SK-N-SH (cell line): ENCODE measurements at regions not wholly inside any gene's neighbourhood (a gene's known extent, or its start where the extent isn't known, plus 50 kb on each side); places are given as distances from the start of the nearest gene placed in this dataset.

ENCODE experiments used
- CTCF ChIA-PET: fragments of 300-600, 350-600 bp; formaldehyde crosslinking; extraction: SDS; loops from one replicate; lab custom pipeline; 2021; lab: Yijun Ruan, JAX
- POLR2A ChIA-PET: fragments of 350-600 bp; sonication (Branson Sonifier 250); formaldehyde crosslinking; extraction: SDS; loops from one replicate; lab custom pipeline; 2020; ENCODE audit warnings: antibody characterized with exemption, inconsistent platforms; lab: Yijun Ruan, JAX
- DNase-seq: peaks from one replicate; pipeline ENCODE4 v3.0.0; 2012
- H2AFZ ChIP-seq: fragments of 200-600 bp; sonication (generic); 2 replicates; pipeline ENCODE4 v1.8.1; 2016; ENCODE audit warnings: antibody characterized with exemption, mild to moderate bottlenecking, low read depth
- H3F3A ChIP-seq: fragments of 200-600 bp; sonication (generic); replicated peaks from 2 replicates; pipeline ENCODE3; 2016; ENCODE audit warnings: antibody characterized with exemption, mild to moderate bottlenecking; ENCODE audit not compliant: insufficient read depth
- H3K27ac ChIP-seq, 2 experiments: fragments of 200-500 bp in 1 of 2; fragments of 200-600 bp in 1 of 2; sonication (Bioruptor generic) in 1 of 2; sonication (generic), shearing (Covaris generic) in 1 of 2; 2 replicates each; pipeline versions ENCODE4 v1.5.1 to v1.6.1; 2014 to 2016; ENCODE audit warnings: low read depth in 2 of 2, inconsistent platforms in 1 of 2, low read length in 1 of 2, mild to moderate bottlenecking in 1 of 2, mixed read lengths in 1 of 2
- H3K27me3 ChIP-seq: fragments of 200-600 bp; sonication (generic), shearing (Covaris generic); 2 replicates; pipeline ENCODE4 v1.6.1; 2016; ENCODE audit warnings: mixed run types; ENCODE audit not compliant: insufficient read depth
- H3K36me3 ChIP-seq, 2 experiments: fragments of 200-500 bp in 1 of 2; fragments of 200-600 bp in 1 of 2; sonication (Bioruptor generic) in 1 of 2; sonication (generic) in 1 of 2; replicated peaks in 1 of 2; 2 replicates each; pipeline versions ENCODE3 to v1.5.1; 2014 to 2016; ENCODE audit warnings: low read length in 1 of 2, mild to moderate bottlenecking in 1 of 2; ENCODE audit not compliant: insufficient read depth in 2 of 2, control insufficient read depth in 1 of 2
- H3K4me1 ChIP-seq, 2 experiments: fragments of 200-500 bp in 1 of 2; fragments of 200-600 bp in 1 of 2; sonication (Bioruptor generic) in 1 of 2; sonication (generic), shearing (Covaris generic) in 1 of 2; 2 replicates each; pipeline versions ENCODE4 v1.5.1 to v1.6.1; 2014 to 2016; ENCODE audit warnings: low read depth in 1 of 2, low read length in 1 of 2, mixed run types in 1 of 2; ENCODE audit not compliant: insufficient read depth in 2 of 2, control insufficient read depth in 1 of 2
- H3K4me2 ChIP-seq: fragments of 200-600 bp; sonication (generic), shearing (Covaris generic); 2 replicates; pipeline ENCODE4 v1.6.1; 2017; ENCODE audit warnings: mixed run types
- H3K4me3 ChIP-seq, 2 experiments: fragments of 200-500 bp in 1 of 2; fragments of 200-600 bp in 1 of 2; sonication (Bioruptor generic) in 1 of 2; sonication (generic), shearing (Covaris generic) in 1 of 2; 2 replicates each; pipeline versions ENCODE4 v1.5.1 to v1.8.1; 2014 to 2016; ENCODE audit warnings: low read depth in 2 of 2, inconsistent platforms in 1 of 2, low read length in 1 of 2, mild to moderate bottlenecking in 1 of 2, mixed read lengths in 1 of 2, moderate library complexity in 1 of 2
- H3K79me2 ChIP-seq: fragments of 200-600 bp; sonication (generic); 2 replicates; pipeline ENCODE4 v1.8.1; 2017; ENCODE audit warnings: mild to moderate bottlenecking; ENCODE audit not compliant: insufficient read depth
- H3K9ac ChIP-seq: fragments of 200-600 bp; sonication (generic); 2 replicates; pipeline ENCODE4 v1.6.1; 2017; ENCODE audit warnings: mixed run types
- H3K9me2 ChIP-seq: fragments of 200-600 bp; sonication (generic); 2 replicates; pipeline ENCODE4 v1.6.1; 2017; ENCODE audit warnings: mixed run types
- H3K9me3 ChIP-seq: fragments of 200-600 bp; sonication (generic); 2 replicates; pipeline ENCODE4 v1.6.1; 2017; ENCODE audit warnings: mixed run types, mild to moderate bottlenecking, moderate library complexity
- H4K20me1 ChIP-seq: fragments of 200-600 bp; sonication (generic); 2 replicates; pipeline ENCODE4 v1.6.1; 2017; ENCODE audit warnings: mild to moderate bottlenecking, mixed run types; ENCODE audit not compliant: insufficient read depth
- EZH2phosphoT487 ChIP-seq: fragments of 200-600 bp; sonication (generic); IDR thresholded peaks from 2 replicates; pipeline ENCODE4 v1.6.1; 2017; ENCODE audit warnings: low read depth, mixed run types, mild to moderate bottlenecking, antibody characterized with exemption, moderate library complexity, borderline replicate concordance
- FOSL2 ChIP-seq: IDR thresholded peaks from 2 replicates; pipeline ENCODE4 v1.4.0; 2012; ENCODE audit warnings: low read depth, mild to moderate bottlenecking, moderate library complexity, borderline replicate concordance
- FOXJ3 ChIP-seq: sonication (generic); formaldehyde crosslinking; IDR thresholded peaks from 2 replicates; pipeline ENCODE4 v1.5.1; 2020; ENCODE audit warnings: mild to moderate bottlenecking, missing genetic modification reagents
- GABPA ChIP-seq: IDR thresholded peaks from 2 replicates; pipeline ENCODE4 v1.4.0; 2012; ENCODE audit warnings: low read depth, mild to moderate bottlenecking
- MXI1 ChIP-seq: IDR thresholded peaks from 2 replicates; pipeline ENCODE4 v1.6.1; 2012; ENCODE audit warnings: mild to moderate bottlenecking, low read depth, low read length, improper control_type of control experiment
- POLR2AphosphoS5 ChIP-seq: IDR thresholded peaks from 2 replicates; pipeline ENCODE4 v1.6.1; 2012; ENCODE audit warnings: low read depth, low read length
- SMC3 ChIP-seq: IDR thresholded peaks from 2 replicates; pipeline ENCODE4 v1.6.1; 2012; ENCODE audit warnings: low read depth, low read length, improper control_type of control experiment
- WGBS: methylation state at CpG from one replicate; pipeline ENCODE4 v1.1.6; 2017; ENCODE audit warnings: low lambda C conversion rate; 5-methylcytosine and 5-hydroxymethylcytosine counted together
- TF ChIP-seq, protein P1 (sequence below): fragments of 150-350 bp; IDR thresholded peaks from 2 replicates; pipeline ENCODE4 v1.6.1; 2017; ENCODE audit warnings: antibody characterized with exemption, low read length, low read depth, borderline replicate concordance
- TF ChIP-seq, protein P2 (sequence below): IDR thresholded peaks from 2 replicates; pipeline ENCODE4 v1.4.0; 2012; ENCODE audit warnings: low read depth, borderline replicate concordance
- TF ChIP-seq, protein P3 (sequence below): IDR thresholded peaks from 2 replicates; pipeline ENCODE4; 2012
- TF ChIP-seq, protein P4 (sequence below): fragments of 150-350 bp; IDR thresholded peaks from 2 replicates; pipeline ENCODE4 v1.6.1; 2016; ENCODE audit warnings: mild to moderate bottlenecking, low read depth, low read length

DNA sequence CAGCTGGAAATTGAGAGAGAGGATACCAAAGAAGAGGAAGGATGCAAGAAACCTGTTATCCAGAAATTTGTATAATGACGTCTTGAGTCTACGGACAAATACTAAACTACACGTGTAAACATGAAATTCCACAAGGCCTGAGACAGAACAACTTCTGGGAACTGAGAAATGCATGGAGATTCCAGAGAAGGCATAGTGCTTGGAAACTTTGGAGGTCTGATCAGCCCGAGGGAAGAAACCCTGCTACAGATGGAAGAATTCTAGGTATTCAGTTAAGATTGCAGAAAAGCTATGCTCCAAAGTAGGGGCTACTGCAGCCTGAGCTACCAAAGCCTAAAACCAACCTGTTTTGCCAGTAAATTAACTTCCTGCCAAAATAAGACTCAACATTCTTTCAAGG lies 120.4 kb downstream of the PDCL3 start (continued):
- TF ChIP-seq, protein P1, sequence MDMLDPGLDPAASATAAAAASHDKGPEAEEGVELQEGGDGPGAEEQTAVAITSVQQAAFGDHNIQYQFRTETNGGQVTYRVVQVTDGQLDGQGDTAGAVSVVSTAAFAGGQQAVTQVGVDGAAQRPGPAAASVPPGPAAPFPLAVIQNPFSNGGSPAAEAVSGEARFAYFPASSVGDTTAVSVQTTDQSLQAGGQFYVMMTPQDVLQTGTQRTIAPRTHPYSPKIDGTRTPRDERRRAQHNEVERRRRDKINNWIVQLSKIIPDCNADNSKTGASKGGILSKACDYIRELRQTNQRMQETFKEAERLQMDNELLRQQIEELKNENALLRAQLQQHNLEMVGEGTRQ, result no peak
- TF ChIP-seq FOXJ3 (CRISPR knock-in tag), result no peak
- no peak for TF ChIP-seq MXI1
- TF ChIP-seq, protein P2, sequence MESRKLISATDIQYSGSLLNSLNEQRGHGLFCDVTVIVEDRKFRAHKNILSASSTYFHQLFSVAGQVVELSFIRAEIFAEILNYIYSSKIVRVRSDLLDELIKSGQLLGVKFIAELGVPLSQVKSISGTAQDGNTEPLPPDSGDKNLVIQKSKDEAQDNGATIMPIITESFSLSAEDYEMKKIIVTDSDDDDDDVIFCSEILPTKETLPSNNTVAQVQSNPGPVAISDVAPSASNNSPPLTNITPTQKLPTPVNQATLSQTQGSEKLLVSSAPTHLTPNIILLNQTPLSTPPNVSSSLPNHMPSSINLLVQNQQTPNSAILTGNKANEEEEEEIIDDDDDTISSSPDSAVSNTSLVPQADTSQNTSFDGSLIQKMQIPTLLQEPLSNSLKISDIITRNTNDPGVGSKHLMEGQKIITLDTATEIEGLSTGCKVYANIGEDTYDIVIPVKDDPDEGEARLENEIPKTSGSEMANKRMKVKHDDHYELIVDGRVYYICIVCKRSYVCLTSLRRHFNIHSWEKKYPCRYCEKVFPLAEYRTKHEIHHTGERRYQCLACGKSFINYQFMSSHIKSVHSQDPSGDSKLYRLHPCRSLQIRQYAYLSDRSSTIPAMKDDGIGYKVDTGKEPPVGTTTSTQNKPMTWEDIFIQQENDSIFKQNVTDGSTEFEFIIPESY, result no peak

DNA sequence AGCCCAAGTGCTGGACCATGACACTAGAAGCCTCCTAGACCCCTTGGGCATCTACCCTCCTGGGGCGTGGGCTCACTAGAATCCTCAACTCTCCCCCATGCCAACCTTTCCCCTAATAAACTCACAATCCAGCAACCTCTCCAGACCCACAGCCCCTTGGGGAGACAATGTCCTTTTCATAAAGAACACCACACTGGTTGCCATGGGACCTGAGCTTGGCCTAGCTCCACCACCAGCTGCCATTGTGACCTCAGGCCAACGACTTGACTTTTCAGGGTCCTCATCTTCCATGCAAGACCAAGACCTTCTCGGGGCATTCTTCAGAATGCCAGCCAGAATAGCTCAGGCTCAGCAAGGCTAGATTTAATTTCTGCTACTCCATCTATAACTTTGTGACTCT lies 128.1 kb upstream of the NPAS2 start:
- no peak for DNase-seq
- Histone ChIP-seq H3K27ac (no peak overlapping the region), H3K9ac (no peak overlapping the region), H3K27me3 (no peaks in the 10 kb centered on the region), H3K4me2 (no peak overlapping the region), H2AFZ (no peak overlapping the region), H3K9me3 (peaks cover 5% of the 10 kb centered on the region), H3K9me2 (no peaks in the 10 kb centered on the region), H3F3A (no peaks in the 10 kb centered on the region), H4K20me1 (no peaks in the 10 kb centered on the region), H3K79me2 (no peaks in the 10 kb centered on the region), H3K36me3 (no peaks in the 10 kb centered on the region), H3K4me3 (no peak overlapping the region), H3K4me1 (no peaks in the 10 kb centered on the region)
- 30% methylated on average over 3 of the region's 3 CpGs for WGBS
- CTCF ChIA-PET, result no interaction called here
- TF ChIP-seq GABPA (no peak), SMC3 (no peak), FOXJ3 (CRISPR knock-in tag) (no peak), POLR2AphosphoS5 (no peak)
- TF ChIP-seq, protein P3, sequence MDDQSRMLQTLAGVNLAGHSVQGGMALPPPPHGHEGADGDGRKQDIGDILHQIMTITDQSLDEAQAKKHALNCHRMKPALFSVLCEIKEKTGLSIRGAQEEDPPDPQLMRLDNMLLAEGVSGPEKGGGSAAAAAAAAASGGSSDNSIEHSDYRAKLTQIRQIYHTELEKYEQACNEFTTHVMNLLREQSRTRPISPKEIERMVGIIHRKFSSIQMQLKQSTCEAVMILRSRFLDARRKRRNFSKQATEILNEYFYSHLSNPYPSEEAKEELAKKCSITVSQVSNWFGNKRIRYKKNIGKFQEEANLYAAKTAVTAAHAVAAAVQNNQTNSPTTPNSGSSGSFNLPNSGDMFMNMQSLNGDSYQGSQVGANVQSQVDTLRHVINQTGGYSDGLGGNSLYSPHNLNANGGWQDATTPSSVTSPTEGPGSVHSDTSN, result no peak
- POLR2A ChIA-PET, result interaction anchor here (0.6 kb wide), 1 partner anchor 98 kb away, joined by 4 read pairs; no protein-coding TSS in a partner anchor

DNA sequence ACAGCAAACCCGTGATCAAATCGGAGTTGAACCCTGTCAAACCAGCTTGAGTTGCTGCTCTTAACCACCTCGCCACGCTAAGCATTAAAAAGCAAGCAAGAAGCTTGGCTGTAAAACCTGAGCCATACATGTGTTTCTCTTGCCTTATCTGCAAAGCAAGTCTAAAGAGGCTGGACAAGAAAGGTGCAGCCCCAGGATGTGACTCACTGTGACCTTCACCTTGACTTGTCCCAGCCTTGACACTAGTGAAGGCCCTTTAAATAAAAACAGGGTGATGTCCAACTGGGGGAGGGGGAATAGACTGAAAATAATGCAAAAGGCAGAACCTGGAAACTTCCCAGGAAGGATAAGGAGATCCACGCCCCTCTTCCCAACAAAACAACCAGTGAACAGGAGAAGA lies 127.6 kb upstream of the NPAS2 start:
- no peaks in the 10 kb centered on the region for H3K4me1 ChIP-seq
- no peak overlapping the region for H3K4me2 ChIP-seq
- no peaks in the 10 kb centered on the region for H3F3A ChIP-seq
- 58% methylated on average over 5 of the region's 5 CpGs for WGBS
- H3K9me2 ChIP-seq, result no peaks in the 10 kb centered on the region
- DNase-seq, result no peak
- no peaks in the 10 kb centered on the region for H4K20me1 ChIP-seq
- ChIA-PET CTCF (no interaction called here), POLR2A (interaction anchor here (0.6 kb wide), 1 partner anchor 98 kb away, joined by 4 read pairs; no protein-coding TSS in a partner anchor)
- no peaks in the 10 kb centered on the region for H3K27me3 ChIP-seq
- TF ChIP-seq FOSL2, result no peak
- no peak for TF ChIP-seq EZH2phosphoT487
- no peak for TF ChIP-seq MXI1
- TF ChIP-seq, protein P4, sequence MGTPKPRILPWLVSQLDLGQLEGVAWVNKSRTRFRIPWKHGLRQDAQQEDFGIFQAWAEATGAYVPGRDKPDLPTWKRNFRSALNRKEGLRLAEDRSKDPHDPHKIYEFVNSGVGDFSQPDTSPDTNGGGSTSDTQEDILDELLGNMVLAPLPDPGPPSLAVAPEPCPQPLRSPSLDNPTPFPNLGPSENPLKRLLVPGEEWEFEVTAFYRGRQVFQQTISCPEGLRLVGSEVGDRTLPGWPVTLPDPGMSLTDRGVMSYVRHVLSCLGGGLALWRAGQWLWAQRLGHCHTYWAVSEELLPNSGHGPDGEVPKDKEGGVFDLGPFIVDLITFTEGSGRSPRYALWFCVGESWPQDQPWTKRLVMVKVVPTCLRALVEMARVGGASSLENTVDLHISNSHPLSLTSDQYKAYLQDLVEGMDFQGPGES, result no peak
- no peak overlapping the region for H3K9ac ChIP-seq
- H3K79me2 ChIP-seq, result no peaks in the 10 kb centered on the region
- no peaks in the 10 kb centered on the region for H3K36me3 ChIP-seq
- no peak overlapping the region for H2AFZ ChIP-seq
- H3K9me3 ChIP-seq, result peaks cover 5% of the 10 kb centered on the region; the same call in 1 of the 2 replicates
- no peak overlapping the region for H3K4me3 ChIP-seq
- no peak overlapping the region for H3K27ac ChIP-seq
